Gastroesophageal sphincter (tissue), 3 donors: ENCODE measurements at regions not wholly inside any gene's neighbourhood (a gene's known extent, or its start where the extent isn't known, plus 50 kb on each side); places are given as distances from the start of the nearest gene placed in this dataset.

ENCODE experiments used
- CTCF ChIP-seq, 4 experiments: fragments of 200-600 bp in 2 of 4; fragments of 450-650 bp in 2 of 4; sonication (generic) in 1 of 4; IDR thresholded peaks; one replicate each; pipeline ENCODE4 v1.5.1; 2017 to 2019; ENCODE audit warnings: antibody characterized with exemption in 4 of 4, mild to moderate bottlenecking in 2 of 4, moderate library complexity in 2 of 4
- POLR2A ChIP-seq, 2 donors: fragments of 450-650 bp; IDR thresholded peaks; one replicate each; pipeline ENCODE4 v1.6.1; 2017; ENCODE audit warnings: antibody characterized with exemption in 2 of 2, mild to moderate bottlenecking in 2 of 2, moderate library complexity in 1 of 2

GRCh38 chr16:51201604-51202003 is 50.5 kb upstream of the SALL1 start:
- TF ChIP-seq CTCF (IDR thresholded peaks at IDR 0.05) (no peak), POLR2A (IDR thresholded peaks at IDR 0.05) (no peak)
